Naive thymus-derived CD4-positive, alpha-beta T cell (primary cell): ENCODE measurements at regions not wholly inside any gene's neighbourhood (a gene's known extent, or its start where the extent isn't known, plus 50 kb on each side); places are given as distances from the start of the nearest gene placed in this dataset.
A peak's percentile ranks its signal among the peaks of the same experiment; 100 is the strongest.
"Not testable (repeated sequence)": the region's sequence is repeated elsewhere in the genome, so short reads cannot be mapped to it uniquely, and the experiment has no call there.

Source experiments
- ATAC-seq: fragments of 150-1000 bp; cut with Tn5 transposase; 2 replicates; pipeline ENCODE4 v1.10.0; 2021; ENCODE audit warnings: mild to moderate bottlenecking, moderate library complexity
- CTCF ChIA-PET: fragments of 350-600 bp; sonication (Branson Sonifier 250); formaldehyde crosslinking; loops from one replicate; lab custom pipeline; 2021; ENCODE audit warnings: antibody characterized with exemption; lab: Charles Lee
- POLR2A ChIA-PET: fragments of 350-600 bp; sonication (Branson Sonifier 250); formaldehyde crosslinking; loops from one replicate; lab custom pipeline; 2021; ENCODE audit warnings: antibody characterized with exemption, inconsistent platforms; lab: Charles Lee
- DNase-seq, 9 donors: peaks; one replicate each; pipeline versions ENCODE4 v3.0.0 to v3.0.0-alpha.2; 2020 to 2022; ENCODE audit warnings: mixed read lengths in 1 of 9
- H3K27ac ChIP-seq: one replicate; pipeline ENCODE4 v1.7.0; 2013; ENCODE audit warnings: mild to moderate bottlenecking, low read depth, low read length, moderate library complexity
- H3K27me3 ChIP-seq, 2 donors: one replicate each; pipeline ENCODE4 v1.7.0; 2013; ENCODE audit warnings: low read length in 2 of 2, mild to moderate bottlenecking in 2 of 2, moderate library complexity in 2 of 2; ENCODE audit not compliant: control insufficient read depth in 2 of 2, insufficient read depth in 2 of 2
- H3K36me3 ChIP-seq, 3 experiments: 1 replicate in 2 of 3; 2 replicates in 1 of 3; pipeline ENCODE4 v1.7.0; 2013; ENCODE audit warnings: low read length in 3 of 3, mild to moderate bottlenecking in 3 of 3, moderate library complexity in 1 of 3; ENCODE audit not compliant: insufficient read depth in 3 of 3, control insufficient read depth in 2 of 3
- H3K4me1 ChIP-seq, 2 donors: one replicate each; pipeline ENCODE4 v1.7.0; 2013; ENCODE audit warnings: low read length in 2 of 2, mild to moderate bottlenecking in 2 of 2, moderate library complexity in 1 of 2; ENCODE audit not compliant: control insufficient read depth in 2 of 2, insufficient read depth in 2 of 2
- H3K4me3 ChIP-seq: 2 replicates; pipeline ENCODE4 v1.7.0; 2013; ENCODE audit warnings: mild to moderate bottlenecking, low read length
- H3K9me3 ChIP-seq, 3 experiments: 1 replicate in 2 of 3; 2 replicates in 1 of 3; pipeline ENCODE4 v1.7.0; 2013; ENCODE audit warnings: low read length in 3 of 3; ENCODE audit not compliant: control insufficient read depth in 2 of 3
- H3K27ac Mint-ChIP-seq, 9 donors: one replicate each; pipeline ENCODE4 v1.8.0; 2020 to 2022; ENCODE audit warnings: mixed read lengths in 9 of 9, mild to moderate bottlenecking in 8 of 9, moderate library complexity in 5 of 9, inconsistent platforms in 2 of 9
- H3K27me3 Mint-ChIP-seq, 5 donors: one replicate each; pipeline ENCODE4 v1.8.0; 2021 to 2022; ENCODE audit warnings: mixed read lengths in 5 of 5, mild to moderate bottlenecking in 1 of 5
- H3K36me3 Mint-ChIP-seq, 5 donors: one replicate each; pipeline ENCODE4 v1.8.0; 2020 to 2022; ENCODE audit warnings: mixed read lengths in 5 of 5, mild to moderate bottlenecking in 3 of 5, inconsistent platforms in 1 of 5
- H3K4me1 Mint-ChIP-seq, 7 donors: one replicate each; pipeline ENCODE4 v1.8.0; 2020 to 2022; ENCODE audit warnings: mixed read lengths in 7 of 7, mild to moderate bottlenecking in 3 of 7, inconsistent platforms in 1 of 7
- H3K4me3 Mint-ChIP-seq, 10 donors: one replicate each; pipeline ENCODE4 v1.8.0; 2020 to 2022; ENCODE audit warnings: mild to moderate bottlenecking in 10 of 10, mixed read lengths in 10 of 10, moderate library complexity in 6 of 10, inconsistent platforms in 2 of 10
- H3K9me3 Mint-ChIP-seq, 11 donors: one replicate each; pipeline ENCODE4 v1.8.0; 2020 to 2022; ENCODE audit warnings: mixed read lengths in 11 of 11, mild to moderate bottlenecking in 4 of 11, inconsistent platforms in 1 of 11, moderate library complexity in 1 of 11
- intact Hi-C, 2 donors: fragments of 100-400 bp; cut with micrococcal nuclease; formaldehyde crosslinking; loops; one replicate each; pipeline ENCODE4 v1.15.1; 2023

- H3K27ac ChIP-seq, result no peak overlapping the region
- Mint-ChIP-seq H3K27me3 (peaks cover 0 to 3% (median 0%) of the 10 kb centered on the region in 5 donors), H3K27ac (no peak overlapping the region), H3K4me1 (peaks cover 0 to 8% (median under 1%) of the 10 kb centered on the region in 7 donors), H3K36me3 (no peaks in the 10 kb centered on the region), H3K9me3 (no peaks in the 10 kb centered on the region), H3K4me3 (no peak overlapping the region)
- H3K9me3 ChIP-seq, result no peaks in the 10 kb centered on the region
- POLR2A ChIA-PET, result no interaction called here
- no peaks in the 10 kb centered on the region for H3K4me1 ChIP-seq
- no peaks in the 10 kb centered on the region for H3K36me3 ChIP-seq
- no peaks in the 10 kb centered on the region for H3K27me3 ChIP-seq
- ATAC-seq (no peak), DNase-seq (no peak)
- intact Hi-C loops, result no loop called here
- CTCF ChIA-PET, result interaction anchor here (1.1 kb wide), 1 partner anchor 29 kb away, joined by 3 read pairs; no protein-coding TSS in a partner anchor
- no peak overlapping the region for H3K4me3 ChIP-seq
Measured at GRCh38 chr1:26626994-26627393, 68.8 kb upstream of the ARID1A start.

GRCh38 chr1:26627954-26628353 lies 67.9 kb upstream of the ARID1A start:
- Mint-ChIP-seq H3K9me3 (no peaks in the 10 kb centered on the region), H3K27ac (no peak overlapping the region), H3K4me3 (no peak overlapping the region), H3K27me3 (peaks cover 0 to 3% (median 0%) of the 10 kb centered on the region in 5 donors), H3K4me1 (peaks cover 0 to 8% (median 0%) of the 10 kb centered on the region in 7 donors), H3K36me3 (no peaks in the 10 kb centered on the region)
- Histone ChIP-seq H3K36me3 (no peaks in the 10 kb centered on the region), H3K27ac (no peak overlapping the region), H3K9me3 (no peaks in the 10 kb centered on the region), H3K4me3 (no peak overlapping the region), H3K4me1 (no peaks in the 10 kb centered on the region), H3K27me3 (no peaks in the 10 kb centered on the region)
- intact Hi-C loops, result no loop called here
- ChIA-PET CTCF (interaction anchor here (0.5 to 1.1 kb wide), 2 partner anchors 30 to 179 kb away, joined by 3 to 4 read pairs; no protein-coding TSS in a partner anchor), POLR2A (no interaction called here)
- ATAC-seq, result peak; percentile 62
- no peak for DNase-seq

- peaks cover 0 to 1% (median 0%) of the 10 kb centered on the region in 11 donors for H3K9me3 Mint-ChIP-seq
- peaks cover 0 to 4% (median 0%) of the 10 kb centered on the region in 7 donors for H3K4me1 Mint-ChIP-seq
- H3K4me3 ChIP-seq, result no peak overlapping the region
- H3K27ac ChIP-seq, result no peak overlapping the region
- H3K9me3 ChIP-seq, result no peaks in the 10 kb centered on the region
- H3K27ac Mint-ChIP-seq, result no peak overlapping the region
- H3K36me3 ChIP-seq, result no peaks in the 10 kb centered on the region
- ChIA-PET CTCF (no interaction called here), POLR2A (interaction anchor here (0.7 to 1.1 kb wide), 3 partner anchors 13 to 99 kb away, joined by 3 to 4 read pairs (median 3); no protein-coding TSS in a partner anchor)
- no peaks in the 10 kb centered on the region for H3K4me1 ChIP-seq
- no peak for ATAC-seq
- H3K36me3 Mint-ChIP-seq, result no peaks in the 10 kb centered on the region
- H3K4me3 Mint-ChIP-seq, result no peak overlapping the region
- no peak for DNase-seq
- H3K27me3 ChIP-seq, result no peaks in the 10 kb centered on the region
- intact Hi-C loops, result no loop called here
- peaks cover 0 to 3% (median 0%) of the 10 kb centered on the region in 5 donors for H3K27me3 Mint-ChIP-seq
Measured at GRCh38 chr1:26630634-26631033, 65.2 kb upstream of the ARID1A start.

GRCh38 chr1:26635800-26636199 lies 60.0 kb upstream of the ARID1A start:
- H3K27ac Mint-ChIP-seq, DNase-seq, H3K27me3 Mint-ChIP-seq, H3K4me1 Mint-ChIP-seq, H3K4me1 ChIP-seq, H3K36me3 ChIP-seq, H3K4me3 Mint-ChIP-seq, H3K9me3 ChIP-seq, H3K36me3 Mint-ChIP-seq, H3K4me3 ChIP-seq, intact Hi-C loops, H3K9me3 Mint-ChIP-seq, H3K27ac ChIP-seq, H3K27me3 ChIP-seq, POLR2A ChIA-PET, ATAC-seq: not testable (repeated sequence)
- CTCF ChIA-PET, result interaction anchor here (0.6 kb wide), 1 partner anchor 20 kb away, joined by 5 read pairs; no protein-coding TSS in a partner anchor

GRCh38 chr1:26645734-26646133 lies 50.1 kb upstream of the ARID1A start:
- no peak overlapping the region for H3K27ac ChIP-seq
- ChIA-PET POLR2A (no interaction called here), CTCF (no interaction called here)
- Mint-ChIP-seq H3K27ac (peak overlapping the region in 1 of 9 donors; percentile 47), H3K9me3 (no peaks in the 10 kb centered on the region), H3K4me3 (no peak overlapping the region), H3K4me1 (peaks cover 0 to 1% (median 0%) of the 10 kb centered on the region in 7 donors), H3K36me3 (no peaks in the 10 kb centered on the region), H3K27me3 (peaks cover 0 to 5% (median 0%) of the 10 kb centered on the region in 5 donors)
- no peaks in the 10 kb centered on the region for H3K27me3 ChIP-seq
- no peaks in the 10 kb centered on the region for H3K4me1 ChIP-seq
- no peaks in the 10 kb centered on the region for H3K9me3 ChIP-seq
- DNase-seq (no peak), ATAC-seq (no peak)
- intact Hi-C loops, result no loop called here
- H3K4me3 ChIP-seq, result no peak overlapping the region
- H3K36me3 ChIP-seq, result no peaks in the 10 kb centered on the region
